ENCODE measurements at regions not wholly inside any gene's neighbourhood (a gene's known extent, or its start where the extent isn't known, plus 50 kb on each side); places are given as distances from the start of the nearest gene placed in this dataset.

- no peak for TF ChIP-seq CTCF (IDR thresholded peaks at IDR 0.05)
- TF ChIP-seq EZH2 (IDR thresholded peaks at IDR 0.05): no peak
- TF ChIP-seq EZH2phosphoT487 (IDR thresholded peaks at IDR 0.05): no peak
Measured at GRCh38 chr11:104652996-104653395, 245.3 kb downstream of the CASP12 start.
